ENCODE measurements at regions not wholly inside any gene's neighbourhood (a gene's known extent, or its start where the extent isn't known, plus 50 kb on each side); places are given as distances from the start of the nearest gene placed in this dataset.

GRCh38 chr12:75922944-75923642 is 108.5 kb downstream of the PHLDA1 start:
- no peak for TF ChIP-seq CREB1 (IDR thresholded peaks at IDR 0.05; ENCODE audit: low read depth)
- TF ChIP-seq USF1 (IDR thresholded peaks at IDR 0.05), result no peak
- TF ChIP-seq TEAD4 (IDR thresholded peaks at IDR 0.05), result no peak
- no peak for TF ChIP-seq EGR1 (IDR thresholded peaks at IDR 0.05)
- TF ChIP-seq FOXM1 (IDR thresholded peaks at IDR 0.05; ENCODE audit: borderline replicate concordance, low read depth), result no peak
- no peak for TF ChIP-seq RAD21 (IDR thresholded peaks at IDR 0.05; ENCODE audit: low read depth)
- TF ChIP-seq ZBTB7A (IDR thresholded peaks at IDR 0.05; ENCODE audit: low read depth), result no peak
- no peak for TF ChIP-seq REST (IDR thresholded peaks at IDR 0.05; ENCODE audit: low read depth)
- TF ChIP-seq EP300 (IDR thresholded peaks at IDR 0.05; ENCODE audit: borderline replicate concordance), result no peak

GRCh38 chr12:75921622-75922289 is 109.8 kb downstream of the PHLDA1 start:
- TF ChIP-seq ZBTB7A (IDR thresholded peaks at IDR 0.05; ENCODE audit: low read depth) (no peak), YY1 (IDR thresholded peaks at IDR 0.05; ENCODE audit: low read depth) (no peak), REST (IDR thresholded peaks at IDR 0.05; ENCODE audit: low read depth) (no peak), RAD21 (IDR thresholded peaks at IDR 0.05; ENCODE audit: low read depth) (no peak), EP300 (IDR thresholded peaks at IDR 0.05; ENCODE audit: borderline replicate concordance) (no peak), TEAD4 (IDR thresholded peaks at IDR 0.05) (no peak), NFIC (IDR thresholded peaks at IDR 0.05) (no peak), EGR1 (IDR thresholded peaks at IDR 0.05) (no peak), USF1 (IDR thresholded peaks at IDR 0.05) (no peak), CEBPB (IDR thresholded peaks at IDR 0.05) (no peak), FOXM1 (IDR thresholded peaks at IDR 0.05; ENCODE audit: borderline replicate concordance, low read depth) (no peak), CREB1 (IDR thresholded peaks at IDR 0.05; ENCODE audit: low read depth) (no peak), MAX (IDR thresholded peaks at IDR 0.05) (no peak), TAF1 (IDR thresholded peaks at IDR 0.05; ENCODE audit: low read depth) (no peak), TCF12 (IDR thresholded peaks at IDR 0.05; ENCODE audit: low read depth) (no peak)

- no peak for TF ChIP-seq RAD21 (IDR thresholded peaks at IDR 0.05; ENCODE audit: low read depth)
- TF ChIP-seq YY1 (IDR thresholded peaks at IDR 0.05; ENCODE audit: low read depth), result no peak
- no peak for TF ChIP-seq TAF1 (IDR thresholded peaks at IDR 0.05; ENCODE audit: low read depth)
- no peak for TF ChIP-seq REST (IDR thresholded peaks at IDR 0.05; ENCODE audit: low read depth)
- TF ChIP-seq ZBTB7A (IDR thresholded peaks at IDR 0.05; ENCODE audit: low read depth), result no peak
- no peak for TF ChIP-seq EP300 (IDR thresholded peaks at IDR 0.05; ENCODE audit: borderline replicate concordance)
- TF ChIP-seq TEAD4 (IDR thresholded peaks at IDR 0.05), result no peak
- TF ChIP-seq TCF12 (IDR thresholded peaks at IDR 0.05; ENCODE audit: low read depth), result no peak
- no peak for TF ChIP-seq MAX (IDR thresholded peaks at IDR 0.05)
- no peak for TF ChIP-seq CREB1 (IDR thresholded peaks at IDR 0.05; ENCODE audit: low read depth)
- TF ChIP-seq CEBPB (IDR thresholded peaks at IDR 0.05), result no peak
- no peak for TF ChIP-seq NFIC (IDR thresholded peaks at IDR 0.05)
- no peak for TF ChIP-seq FOXM1 (IDR thresholded peaks at IDR 0.05; ENCODE audit: borderline replicate concordance, low read depth)
- no peak for TF ChIP-seq USF1 (IDR thresholded peaks at IDR 0.05)
- TF ChIP-seq EGR1 (IDR thresholded peaks at IDR 0.05), result no peak
Measured at GRCh38 chr12:75917715-75918114, 113.9 kb downstream of the PHLDA1 start.

Measured in Ishikawa (cell line).